GM18861 (cell line): ENCODE measurements at regions not wholly inside any gene's neighbourhood (a gene's known extent, or its start where the extent isn't known, plus 50 kb on each side); places are given as distances from the start of the nearest gene placed in this dataset.

Source experiments
- ATAC-seq: cut with Tn5 transposase; IDR thresholded peaks from one replicate; pipeline ENCODE4 v1.9.1; 2021; ENCODE audit not compliant: unreplicated experiment

DNA sequence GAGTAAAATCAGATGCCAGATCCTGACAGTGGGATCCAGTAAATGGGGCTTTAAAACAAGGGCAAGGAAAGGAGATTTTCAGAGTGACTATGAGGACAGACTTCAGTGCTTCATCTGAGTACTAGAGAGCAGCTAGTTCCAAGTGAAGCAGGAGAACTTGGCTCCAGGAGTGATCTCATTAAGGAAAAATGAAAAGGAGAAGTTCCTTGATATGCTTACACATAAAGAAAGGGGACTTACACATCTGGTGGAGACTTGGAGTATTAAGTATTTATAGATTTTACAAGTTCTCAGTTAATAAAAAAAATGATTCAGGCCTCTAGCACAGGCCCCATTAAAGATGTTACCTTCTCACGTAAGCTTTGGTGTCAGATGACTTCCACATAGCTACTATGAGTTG, 105.8 kb downstream of the ICOS start:
- no peak for ATAC-seq

DNA sequence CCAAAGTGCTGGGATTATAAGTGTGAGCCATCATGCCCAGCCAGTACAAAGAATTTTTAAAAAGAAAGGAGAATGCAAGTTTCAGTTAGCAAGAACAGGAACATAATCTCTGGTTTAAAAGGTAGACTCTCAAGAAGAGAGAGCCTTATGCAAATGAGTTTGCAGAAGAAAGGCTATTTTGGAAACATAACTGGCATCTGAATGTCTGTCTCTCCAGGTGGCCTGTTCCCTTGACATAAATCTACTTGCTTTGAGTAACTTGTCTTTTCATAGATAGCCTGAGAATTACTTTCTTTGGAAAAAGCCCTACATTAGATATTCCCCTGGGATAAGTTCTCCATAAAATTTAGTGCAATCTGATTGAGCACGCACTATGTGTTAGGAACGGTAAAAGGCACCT, 109.6 kb downstream of the ICOS start:
- ATAC-seq = peak; percentile 76

DNA sequence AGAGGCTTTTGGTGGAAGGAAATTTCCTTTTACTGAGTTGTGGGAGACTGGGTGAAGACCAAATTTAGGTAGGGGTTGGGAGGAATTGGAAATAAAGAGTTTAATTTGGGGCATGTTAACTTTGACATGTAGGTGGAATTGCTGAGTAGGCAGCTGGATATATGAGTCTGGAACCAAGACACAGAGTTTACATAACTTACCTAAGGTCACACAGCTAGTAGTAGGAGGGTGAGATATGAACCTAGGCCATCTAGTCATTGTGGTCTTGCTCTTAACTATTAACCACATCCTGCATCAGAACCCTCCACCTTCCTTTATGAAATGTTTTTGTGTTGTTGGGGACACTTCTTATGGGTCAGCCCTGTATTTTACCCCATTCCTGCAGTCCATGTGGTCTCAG, 113.1 kb downstream of the ICOS start:
- ATAC-seq = peak; percentile 85

DNA sequence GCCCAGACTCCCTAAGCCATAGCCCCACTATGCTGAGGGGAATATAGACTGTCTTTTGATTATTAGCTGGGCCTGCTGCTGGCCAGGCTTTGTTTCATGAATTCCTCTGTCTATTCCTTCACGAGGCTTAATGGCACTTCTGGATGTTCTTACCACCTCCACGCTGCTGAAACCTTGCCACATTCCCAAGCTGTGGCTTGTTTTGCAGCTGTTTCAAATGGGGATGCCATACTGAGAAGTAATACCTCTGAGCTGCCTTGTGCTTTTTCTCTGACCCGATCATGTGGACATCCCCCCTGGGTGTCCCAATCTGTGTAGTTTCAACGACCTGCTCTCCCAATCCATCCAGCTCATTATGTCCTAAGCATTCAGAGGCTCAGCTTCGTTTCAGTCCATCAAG, 114.1 kb downstream of the ICOS start:
- no peak for ATAC-seq

DNA sequence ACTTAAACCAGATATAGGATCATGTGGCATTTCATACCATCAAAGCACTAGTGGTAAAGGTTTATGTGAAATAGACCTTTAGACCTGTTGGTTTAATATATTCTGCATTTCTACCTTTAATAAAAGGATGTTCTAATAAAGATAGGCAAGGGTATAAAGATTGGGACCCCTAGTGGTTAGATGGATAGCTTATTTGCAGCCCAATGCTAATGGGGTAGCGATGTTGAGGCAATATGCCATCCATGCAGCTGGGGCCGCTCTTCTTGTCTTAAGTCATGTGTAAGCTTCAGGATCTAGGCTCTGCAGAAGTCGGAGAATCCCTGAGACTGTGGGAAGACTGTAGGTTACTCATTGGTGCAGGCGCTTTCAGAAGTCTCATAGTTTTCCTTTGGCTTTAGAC, 114.9 kb downstream of the ICOS start:
- ATAC-seq = no peak

DNA sequence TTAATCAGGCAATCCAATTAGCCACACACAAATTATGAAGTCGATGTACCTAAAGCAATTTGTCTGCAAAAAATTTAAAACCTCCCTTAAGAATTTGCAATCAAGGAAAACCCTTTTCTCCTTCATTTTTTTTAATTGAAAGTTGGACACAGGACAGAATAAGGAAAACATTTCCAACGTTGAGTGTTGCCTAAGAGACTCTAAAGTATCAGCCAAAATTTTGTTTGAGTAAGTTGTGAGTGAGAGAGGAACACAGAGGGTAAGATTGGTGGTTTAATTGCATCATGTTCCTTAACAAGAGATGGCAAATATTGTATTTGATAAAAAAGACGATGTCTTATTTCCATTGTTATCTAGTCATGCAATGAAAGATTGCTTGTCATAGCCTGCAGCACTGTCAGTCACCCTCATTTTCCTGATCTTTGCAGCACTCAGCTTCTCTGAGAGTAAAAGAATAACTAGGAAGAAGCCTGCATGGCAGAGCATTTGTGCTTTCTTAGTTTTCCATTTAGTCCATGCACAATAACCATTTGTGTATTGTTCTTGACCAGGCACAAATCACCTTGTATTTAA, 115.5 kb downstream of the ICOS start:
- ATAC-seq = no peak

DNA sequence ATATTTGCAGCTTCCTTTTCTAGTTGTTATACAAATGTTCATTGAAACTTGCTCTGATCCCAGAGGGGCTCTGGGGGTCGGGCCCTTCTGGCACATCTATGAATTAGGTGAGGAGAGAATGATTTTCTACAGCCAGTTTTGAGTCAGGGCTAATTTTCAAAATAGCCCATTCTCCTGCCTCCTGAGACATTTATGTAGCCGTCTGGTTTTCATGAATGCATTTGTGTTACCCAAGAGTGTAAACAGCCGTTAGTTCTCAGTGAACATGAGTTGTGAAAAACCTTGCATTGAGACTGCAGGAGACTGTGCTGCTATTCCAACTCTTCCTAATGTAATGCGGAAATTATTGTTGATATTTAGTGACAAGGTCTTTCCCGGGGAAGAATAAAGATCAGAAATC, 122.5 kb downstream of the ICOS start:
- no peak for ATAC-seq

DNA sequence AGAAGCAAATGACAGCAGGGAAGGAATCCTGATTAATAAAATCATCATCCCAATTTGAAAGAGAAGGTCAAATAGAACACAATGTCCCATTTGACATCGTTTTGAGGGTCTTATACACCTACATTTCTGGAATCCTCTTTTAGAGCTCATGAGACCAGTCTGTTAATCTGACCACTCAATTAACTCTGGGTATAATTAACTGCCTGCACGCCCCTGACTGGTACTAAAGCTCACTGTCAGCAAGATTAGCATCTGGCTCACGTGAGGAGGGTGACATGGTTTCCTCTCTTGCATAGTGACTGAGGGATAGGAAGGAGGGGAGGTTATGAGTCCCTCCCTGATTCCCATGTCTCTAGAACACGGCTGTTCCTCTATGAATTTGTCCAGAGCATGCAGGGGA, 124.3 kb downstream of the ICOS start:
- ATAC-seq = no peak

DNA sequence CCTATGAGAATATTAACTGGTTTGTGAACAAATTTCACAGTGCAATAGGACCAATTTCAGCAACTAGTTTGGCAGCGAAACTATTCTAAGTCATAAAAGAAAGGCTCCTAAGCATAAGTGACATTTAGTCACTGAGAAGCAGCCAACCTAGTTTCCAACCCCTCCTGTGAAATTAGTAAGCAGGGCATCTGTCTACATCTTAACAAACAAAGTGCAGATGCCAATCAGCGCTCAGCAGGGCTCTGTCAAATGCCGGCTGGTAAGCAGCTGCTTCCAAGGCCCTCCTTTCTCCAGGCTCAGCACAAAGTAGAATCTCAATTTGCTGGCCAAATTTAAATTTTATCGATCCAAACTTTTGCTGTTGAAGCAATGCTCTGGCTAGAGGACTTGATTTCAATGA, 124.7 kb downstream of the ICOS start:
- ATAC-seq = no peak

DNA sequence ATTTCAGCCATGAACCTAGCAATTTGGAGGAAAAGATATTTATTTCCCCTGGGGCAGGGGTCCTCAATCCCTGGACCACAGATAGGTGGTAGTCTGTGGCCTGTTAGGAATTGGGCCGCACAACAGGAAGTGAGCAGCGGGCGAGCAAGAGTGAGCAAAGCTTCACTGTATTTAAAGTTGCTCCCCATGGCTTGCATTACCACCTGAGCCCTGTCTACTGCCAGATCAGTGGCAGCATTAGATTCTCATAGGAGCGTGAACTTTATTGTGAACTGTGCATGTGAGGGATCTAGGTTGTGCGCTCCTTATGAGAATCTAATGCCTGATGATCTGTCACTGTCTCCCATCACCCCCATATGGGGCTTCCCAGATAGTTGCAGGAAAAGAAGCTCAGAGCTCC, 127.6 kb downstream of the ICOS start:
- ATAC-seq = no peak

DNA sequence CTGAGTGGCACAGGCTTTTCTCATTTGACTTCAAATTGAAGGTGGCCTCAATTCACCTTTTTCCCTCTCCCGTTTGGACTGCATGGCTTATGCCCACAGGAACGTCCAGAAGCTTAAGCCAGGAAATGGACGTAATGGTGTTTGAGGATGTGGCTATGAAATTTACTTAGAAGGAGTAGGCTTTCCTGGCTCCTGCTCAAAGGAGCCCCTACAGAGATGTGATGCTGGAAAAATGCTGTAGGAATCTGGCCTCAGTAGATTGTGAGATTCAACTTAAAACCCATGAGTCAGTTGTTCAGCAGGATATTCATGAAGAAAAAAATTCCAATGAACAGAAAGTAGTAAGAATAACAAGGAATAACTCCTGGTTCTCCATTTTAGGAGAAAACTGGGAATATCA, 129.0 kb downstream of the ICOS start:
- ATAC-seq = no peak

DNA sequence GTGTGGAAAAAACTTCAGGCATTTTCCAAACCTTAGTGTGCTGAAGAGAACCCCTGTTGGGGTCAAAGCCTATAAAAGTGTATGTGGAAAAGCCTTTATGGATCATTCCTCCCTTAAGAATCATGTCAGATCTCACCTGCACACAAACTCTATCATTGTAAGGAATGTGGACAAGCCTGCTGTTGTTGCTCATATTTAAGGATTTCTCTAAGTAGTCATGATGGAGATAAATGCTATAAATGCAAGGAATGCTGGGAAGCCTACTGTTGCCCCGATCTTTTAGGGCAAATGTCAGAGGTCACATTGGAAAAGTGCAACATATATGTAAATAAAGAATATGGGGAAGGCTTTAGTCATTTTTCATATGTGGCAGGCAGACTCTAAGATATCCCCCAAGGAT, 129.5 kb downstream of the ICOS start:
- no peak for ATAC-seq

DNA sequence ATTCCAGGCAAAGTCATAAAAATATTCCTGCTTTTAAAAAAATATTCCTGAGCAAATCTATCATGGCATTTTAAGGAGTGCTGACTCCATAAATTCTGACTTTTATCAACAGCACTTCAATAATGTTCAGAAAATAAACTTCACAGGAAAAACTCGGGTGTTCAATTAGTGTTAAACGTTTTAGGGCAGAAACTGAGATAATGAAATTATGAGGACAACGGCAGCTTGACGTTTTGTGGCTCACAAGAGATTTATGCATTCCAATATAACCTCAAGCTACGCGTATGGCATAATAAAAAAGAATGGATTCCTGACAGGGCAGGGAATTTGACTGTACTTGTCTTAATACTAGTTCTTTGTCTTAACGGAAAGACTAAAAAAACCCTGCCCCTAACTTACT, 133.2 kb downstream of the ICOS start:
- no peak for ATAC-seq

DNA sequence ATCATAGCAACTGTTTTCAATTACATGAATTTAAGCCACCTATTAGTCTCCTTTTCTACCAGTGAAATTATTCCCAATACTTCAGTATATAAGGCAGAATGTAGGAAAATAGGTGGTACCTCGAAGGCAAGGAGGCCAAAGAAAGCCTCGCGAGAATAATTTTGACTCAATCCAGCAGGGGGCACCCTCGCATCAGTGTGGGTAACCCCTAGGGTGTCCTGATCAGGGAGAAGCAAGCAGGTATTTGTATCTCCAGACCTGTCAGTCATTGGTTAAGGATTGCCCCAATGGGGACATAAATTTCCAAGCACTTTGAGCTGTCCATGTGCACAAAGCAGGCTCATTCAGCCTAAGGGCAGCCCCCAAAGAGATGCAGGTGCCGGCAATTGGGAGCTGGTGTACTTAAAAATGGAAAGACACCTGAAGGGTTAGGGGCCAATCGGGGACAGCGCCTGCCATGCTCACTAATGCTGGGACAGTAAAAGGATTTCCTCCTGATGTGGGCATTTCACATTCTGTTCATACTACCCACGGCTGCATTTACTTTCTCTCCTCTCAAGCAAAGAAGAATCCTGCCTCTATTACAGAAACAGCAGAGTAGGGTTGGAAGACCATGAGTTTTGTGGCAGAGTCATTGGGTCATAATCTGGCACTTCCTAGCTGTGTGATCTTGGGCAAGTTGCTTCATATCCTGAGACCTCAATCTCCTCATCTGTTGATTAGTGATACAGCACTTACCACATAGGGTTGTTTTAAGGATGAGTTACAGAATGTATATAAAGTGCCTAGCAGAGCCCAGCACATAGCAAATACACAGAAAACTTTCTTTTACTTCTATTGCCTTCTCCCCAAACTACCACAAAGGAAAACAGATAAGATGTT, 136.1 kb downstream of the ICOS start:
- peak; percentile 45 for ATAC-seq

DNA sequence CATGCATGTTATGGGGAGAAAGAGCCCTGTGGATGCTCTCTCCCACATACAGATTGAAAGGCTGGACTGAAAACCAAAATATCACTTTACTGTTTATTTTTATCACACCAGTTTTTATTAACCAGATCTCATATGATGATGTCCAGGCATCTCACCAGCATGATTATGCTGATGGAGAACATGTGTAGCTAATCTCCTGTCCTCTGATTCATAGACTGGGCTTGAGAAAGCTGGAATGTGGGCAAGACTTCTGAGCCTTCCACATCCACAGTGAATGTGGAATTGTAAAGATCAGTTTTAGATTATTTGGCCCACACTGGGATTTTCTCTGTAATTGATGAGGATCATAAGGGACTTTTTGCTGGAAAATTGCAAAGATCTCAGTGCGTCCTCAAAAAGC, 137.9 kb downstream of the ICOS start:
- ATAC-seq = no peak

DNA sequence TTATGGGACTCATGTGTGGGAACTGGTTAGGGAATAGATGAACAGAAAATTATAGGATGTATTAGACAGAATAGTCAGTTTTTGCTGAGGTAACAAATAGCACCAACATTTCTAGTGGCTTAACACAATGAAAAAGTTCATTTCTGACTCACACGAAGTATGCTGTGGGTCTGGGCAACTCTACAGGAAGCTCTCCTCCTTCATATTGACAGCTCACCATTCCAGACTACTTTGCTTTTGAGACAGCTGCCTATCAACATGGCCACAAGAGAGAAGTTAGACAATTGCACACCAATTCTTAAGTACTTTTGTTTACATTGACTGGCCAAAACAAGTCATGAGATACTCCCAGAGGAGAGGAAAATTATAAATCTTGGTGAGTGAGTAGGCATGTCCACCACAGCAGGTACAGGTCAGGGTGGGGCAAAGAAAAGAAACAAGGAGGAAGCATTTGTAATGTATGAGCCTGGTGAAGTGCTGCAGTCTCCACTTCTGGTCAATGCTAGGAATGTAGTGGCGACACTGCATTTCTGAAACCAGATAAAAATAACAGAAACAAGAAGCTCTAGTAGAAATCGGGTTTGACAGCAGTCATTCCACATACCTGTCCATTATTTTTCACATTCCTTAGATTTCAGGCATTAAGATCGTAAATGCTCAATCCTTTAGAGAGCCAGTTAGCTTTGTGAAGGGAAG, 141.6 kb downstream of the ICOS start:
- no peak for ATAC-seq

DNA sequence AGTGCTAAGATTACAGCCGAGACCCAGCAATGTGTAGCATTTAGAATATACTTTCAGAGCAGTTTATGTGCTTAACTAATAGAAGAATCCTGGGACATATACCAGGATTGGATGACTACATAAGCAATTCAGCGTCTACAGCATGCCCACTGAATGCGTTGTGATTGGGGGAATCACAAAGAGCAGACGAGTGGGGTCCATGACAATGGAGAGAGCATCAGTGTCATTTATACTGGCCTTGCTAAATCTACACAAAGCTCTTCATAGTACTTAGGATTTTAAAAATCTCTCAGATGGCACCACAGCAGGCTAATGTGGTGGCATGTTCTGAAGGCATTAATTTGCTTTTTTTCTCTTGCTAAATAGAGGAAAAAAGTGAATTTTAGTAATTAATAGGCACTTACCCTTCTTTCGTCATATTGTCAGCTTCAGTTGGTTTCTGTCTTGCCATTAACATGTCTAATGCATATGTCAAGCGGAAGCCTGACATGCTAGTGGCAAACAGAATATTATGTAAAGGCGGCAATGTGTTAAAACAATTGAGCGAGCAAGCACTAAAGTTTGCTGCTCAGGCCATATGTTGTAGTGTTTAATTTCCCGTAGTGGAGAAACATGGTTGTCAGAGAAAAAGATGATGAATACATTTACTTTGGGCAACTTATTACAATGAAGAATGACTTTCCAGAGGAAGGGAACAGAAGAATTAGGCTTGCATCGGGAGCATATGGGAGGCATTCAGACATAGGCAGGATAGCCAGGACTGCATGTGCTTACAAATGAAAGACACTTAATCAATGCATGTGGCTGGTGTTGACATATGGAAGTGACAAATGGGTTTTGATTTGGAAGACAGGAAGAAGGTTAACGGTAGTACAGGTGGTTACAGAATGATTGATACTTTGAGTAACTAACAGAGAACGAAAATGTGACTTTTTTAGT, 145.2 kb downstream of the ICOS start:
- no peak for ATAC-seq

DNA sequence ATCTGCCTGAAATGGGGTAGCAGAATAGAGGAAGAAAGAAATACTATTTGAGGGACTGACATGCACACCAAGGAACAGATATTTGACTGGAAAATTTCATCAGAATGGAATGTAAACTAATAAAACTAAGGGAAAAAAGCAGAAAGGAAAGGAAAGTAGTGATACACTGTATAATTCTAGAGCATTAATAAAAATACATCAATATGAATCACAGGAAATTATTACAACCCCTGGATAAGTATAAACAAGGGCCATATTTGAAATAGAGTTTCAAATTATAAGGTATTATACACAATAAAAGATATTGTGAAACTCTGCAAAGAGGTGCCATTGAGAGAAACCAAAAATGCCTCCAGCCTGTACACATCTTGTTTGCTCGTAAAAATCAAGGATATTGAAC, 149.6 kb downstream of the ICOS start:
- ATAC-seq = no peak

DNA sequence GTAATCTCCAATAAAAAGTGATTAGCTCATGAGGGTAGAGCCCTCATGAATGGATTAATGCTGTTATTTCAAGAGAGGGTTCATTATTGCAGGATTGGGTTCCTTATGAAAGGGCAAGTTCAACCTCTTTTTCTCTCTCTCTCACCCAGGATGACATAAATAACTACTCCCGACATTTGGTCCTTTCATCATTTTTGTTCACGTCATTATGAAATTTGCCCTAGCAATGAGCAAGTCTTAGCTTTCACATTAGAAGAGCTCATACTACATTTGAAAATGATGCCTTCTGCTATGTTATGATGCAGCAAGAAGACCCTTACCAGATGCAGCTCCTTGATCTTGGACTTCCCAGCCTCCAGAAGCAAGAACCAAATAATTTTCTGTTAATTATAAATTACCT, 152.5 kb downstream of the ICOS start:
- ATAC-seq = no peak

DNA sequence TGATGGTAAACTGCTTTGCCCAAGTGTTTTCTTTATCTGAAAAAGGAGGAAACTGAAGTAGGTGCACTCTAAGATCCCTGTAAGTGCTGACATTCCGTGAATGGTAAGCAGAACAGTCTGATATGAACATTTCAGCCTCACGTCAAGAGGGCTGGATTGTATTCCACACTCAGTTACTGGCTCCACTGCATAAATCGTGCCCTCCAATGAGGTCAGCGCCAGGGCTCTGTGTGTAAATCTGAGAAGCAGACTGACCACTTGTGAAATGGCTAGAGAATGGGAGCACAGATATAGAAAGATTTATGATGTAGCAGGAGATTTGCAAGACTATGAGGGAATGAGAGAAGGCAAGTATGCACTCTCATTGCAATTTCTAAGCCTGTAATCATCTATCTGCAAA, 153.0 kb downstream of the ICOS start:
- ATAC-seq = no peak

DNA sequence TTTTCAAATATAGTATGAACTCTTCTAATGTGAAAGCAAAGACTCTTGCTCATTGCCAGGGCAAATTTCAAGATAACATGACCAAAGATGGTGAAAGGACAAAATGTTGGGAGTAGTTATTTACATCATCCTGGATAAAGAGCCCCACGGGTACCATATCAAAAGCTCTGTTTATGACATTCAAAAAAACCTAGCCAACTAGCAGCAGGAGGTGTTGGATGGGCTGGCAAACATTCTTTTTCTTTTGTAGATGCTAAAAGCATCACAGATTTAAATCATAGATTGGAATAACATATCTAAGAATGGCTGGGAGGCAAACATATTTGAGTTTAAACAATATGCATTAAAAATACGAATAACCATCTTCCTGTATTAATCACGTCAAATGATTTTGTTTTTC, 153.5 kb downstream of the ICOS start:
- ATAC-seq = no peak
